Left colon (tissue), 2 donors: ENCODE measurements at regions not wholly inside any gene's neighbourhood (a gene's known extent, or its start where the extent isn't known, plus 50 kb on each side); places are given as distances from the start of the nearest gene placed in this dataset.
"Not testable (repeated sequence)": the region's sequence is repeated elsewhere in the genome, so short reads cannot be mapped to it uniquely, and the experiment has no call there.

Source experiments
- ATAC-seq: fragments of 200-7000 bp; cut with Tn5 transposase; one replicate; pipeline ENCODE4 v1.9.1; 2020; ENCODE audit warnings: mild to moderate bottlenecking, moderate library complexity
- DNase-seq, 2 donors: peaks; one replicate each; pipeline ENCODE4 v3.0.0-alpha.2; 2020
- intact Hi-C, 2 donors: fragments of 100-400 bp; cut with DNase I in 1 of 2; cut with micrococcal nuclease in 1 of 2; formaldehyde crosslinking; loops; one replicate each; pipeline versions ENCODE4 v1.11.2 to v1.14.0; 2022; cut with DNase I, micrococcal nuclease
- donor health status: DM: no; HTN: no; CAD: no.
- donor health status: DM: yes; HTN: yes; CAD: no.

DNA sequence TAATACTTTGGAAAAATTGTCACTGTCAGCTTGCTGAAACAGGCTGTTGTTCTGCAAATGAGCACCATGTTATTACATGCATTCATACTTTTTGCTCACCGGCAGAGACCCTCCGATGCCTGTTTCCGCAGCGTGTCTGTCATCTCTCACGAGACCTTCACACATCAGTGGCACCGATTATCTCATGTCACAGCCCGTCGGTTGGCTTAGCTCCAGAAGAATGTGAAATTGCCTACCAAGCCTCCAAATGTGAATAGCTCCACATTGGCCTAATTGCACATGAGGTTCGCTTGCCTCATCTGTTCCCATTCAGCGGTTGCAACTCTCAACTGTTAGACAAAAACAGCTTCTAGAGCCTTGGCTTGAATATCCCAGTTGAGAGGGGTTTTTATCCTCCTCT lies 233.0 kb downstream of the ACTR3 start:
- intact Hi-C loops: no loop called here
- no peak for DNase-seq
- ATAC-seq: no peak

DNA sequence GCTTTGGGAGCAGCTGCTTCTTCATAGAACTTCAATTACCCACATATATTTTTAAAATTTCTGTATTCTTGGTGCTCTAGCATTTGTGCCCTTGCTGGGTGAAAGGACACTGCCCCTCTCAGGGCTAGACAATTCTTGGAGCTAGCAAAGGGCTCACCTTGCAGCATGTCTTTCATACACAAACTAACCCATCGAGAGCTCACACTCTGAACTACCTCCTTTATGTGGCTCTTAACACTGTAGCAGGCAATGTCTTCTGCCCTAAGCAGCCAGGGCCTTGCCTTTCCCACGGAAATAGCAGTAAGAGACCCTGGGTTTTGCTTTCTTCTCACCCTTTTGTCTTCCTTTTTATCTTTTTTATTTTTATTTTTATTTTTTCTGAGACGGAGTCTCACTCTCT lies 234.0 kb downstream of the ACTR3 start:
- ATAC-seq (no peak), DNase-seq (no peak)
- intact Hi-C loops: no loop called here

DNA sequence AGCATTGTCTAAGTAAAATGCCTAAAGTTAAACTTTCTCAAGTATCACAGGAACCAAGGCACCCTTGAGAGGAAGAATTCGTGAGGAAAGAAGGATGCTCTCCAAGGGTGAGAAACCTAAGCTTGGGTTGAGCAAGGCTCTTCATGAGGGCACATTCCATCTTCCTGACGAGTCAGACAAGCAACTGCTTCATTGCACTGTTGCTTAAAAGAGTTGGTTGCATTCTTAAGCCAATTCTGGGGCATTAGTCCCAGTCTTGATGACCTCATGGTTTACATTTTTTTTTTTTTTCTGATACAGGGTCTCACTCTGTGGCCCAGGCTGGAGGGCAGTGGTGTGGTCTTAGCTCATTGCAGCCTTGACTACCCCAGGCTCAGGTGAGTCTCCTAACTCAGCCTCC lies 237.5 kb downstream of the ACTR3 start:
- intact Hi-C loops: no loop called here
- ATAC-seq (no peak), DNase-seq (no peak)

DNA sequence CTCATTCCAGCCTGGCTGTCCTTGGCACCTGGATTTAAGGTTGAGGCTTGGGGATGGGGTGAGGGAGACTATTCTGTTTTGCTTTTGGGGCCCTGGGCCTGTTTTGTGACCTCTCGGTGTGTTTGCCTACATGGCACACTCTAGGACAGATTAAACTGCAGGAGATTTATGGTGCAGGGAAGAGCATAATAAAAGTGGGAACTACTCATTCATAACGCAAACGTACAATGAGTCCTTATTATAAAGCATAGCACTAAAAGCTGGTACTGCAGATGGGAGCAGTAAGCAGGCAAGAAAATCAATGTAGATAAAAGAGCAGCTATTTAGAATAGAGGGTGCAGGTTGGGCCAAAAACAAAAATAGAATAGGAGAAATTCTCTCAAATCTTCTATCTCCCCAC lies 238.4 kb downstream of the ACTR3 start:
- ATAC-seq: peak; percentile 84
- intact Hi-C loops: no loop called here

DNA sequence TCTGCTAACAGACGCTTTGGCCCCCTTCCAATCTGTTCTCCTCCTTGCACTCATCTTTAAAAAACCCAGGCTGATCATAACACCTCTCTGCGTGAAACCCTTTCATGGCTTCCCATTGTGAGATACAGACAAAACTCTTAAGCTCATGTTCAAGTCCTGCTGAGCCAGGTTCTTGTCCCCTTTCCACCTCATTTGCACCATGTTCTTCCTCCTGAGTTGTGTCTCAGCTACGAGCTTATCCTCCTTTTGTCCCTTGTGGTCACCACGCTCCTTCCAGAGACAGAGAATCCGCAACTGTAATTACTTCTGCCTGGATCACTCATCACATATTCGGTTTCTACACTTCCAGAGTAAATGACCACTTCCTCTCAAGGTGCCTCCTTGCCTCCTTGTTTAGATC lies 238.8 kb downstream of the ACTR3 start:
- ATAC-seq (no peak), DNase-seq (no peak)
- intact Hi-C loops: no loop called here

More for the DNA sequence above, 238.4 kb downstream of the ACTR3 start:
- no peak for DNase-seq

DNA sequence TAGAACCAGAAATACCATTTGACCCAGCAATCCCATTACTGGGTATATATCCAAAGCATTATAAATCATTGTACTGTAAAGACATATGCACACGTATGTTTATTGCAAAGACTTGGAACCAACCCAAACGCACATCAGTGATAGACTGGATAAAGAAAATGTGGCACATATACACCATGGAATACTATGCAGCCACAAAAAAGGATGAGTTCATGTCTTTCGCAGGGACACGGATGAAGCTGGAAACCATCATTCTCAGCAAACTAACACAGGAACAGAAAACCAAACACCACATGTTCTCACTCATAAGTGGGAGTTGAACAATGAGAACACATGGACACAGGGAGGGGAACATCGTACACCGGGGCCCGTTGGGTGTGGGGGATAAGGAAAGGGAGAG lies 242.2 kb downstream of the ACTR3 start:
- ATAC-seq, DNase-seq, intact Hi-C loops: not testable (repeated sequence)

DNA sequence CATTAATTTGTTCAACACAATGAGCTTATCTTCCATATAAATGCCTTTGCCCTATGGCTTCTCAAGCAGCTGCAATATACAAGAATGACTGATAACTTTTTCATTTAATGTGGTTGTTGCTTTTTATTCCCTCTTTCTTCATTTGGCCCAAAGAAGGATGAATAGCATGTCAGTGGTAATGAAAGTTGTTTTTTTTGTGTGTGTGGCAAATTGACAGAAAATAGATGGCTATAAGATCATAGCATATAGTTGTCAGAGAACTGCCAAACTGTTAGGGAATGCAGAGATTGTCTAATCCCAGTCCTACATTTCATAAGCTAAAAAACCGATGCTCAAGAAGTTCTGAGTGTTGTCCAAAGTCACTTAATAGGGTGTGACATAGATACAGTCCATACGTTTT lies 244.3 kb downstream of the ACTR3 start:
- no peak for ATAC-seq
- intact Hi-C loops: no loop called here
- no peak for DNase-seq

DNA sequence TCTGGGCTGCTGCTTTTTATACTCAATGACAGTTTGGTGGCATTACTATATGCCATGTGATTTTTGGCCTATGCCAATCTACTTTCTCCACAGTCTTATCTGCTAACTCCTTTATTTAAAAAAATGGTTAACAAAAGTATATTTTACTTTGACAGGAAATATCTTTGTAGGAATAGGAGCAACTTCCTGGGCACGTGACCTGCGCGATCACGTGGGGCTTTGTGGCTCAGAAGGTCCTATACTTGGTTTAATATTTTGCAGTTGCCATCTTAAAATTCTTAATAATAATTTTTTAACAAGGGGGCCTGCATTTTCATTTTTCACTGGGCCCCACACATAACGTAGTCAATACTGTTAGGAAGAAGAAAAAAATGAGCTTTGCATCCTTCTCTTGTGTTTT lies 249.7 kb downstream of the ACTR3 start:
- DNase-seq (no peak), ATAC-seq (no peak)
- intact Hi-C loops: no loop called here

DNA sequence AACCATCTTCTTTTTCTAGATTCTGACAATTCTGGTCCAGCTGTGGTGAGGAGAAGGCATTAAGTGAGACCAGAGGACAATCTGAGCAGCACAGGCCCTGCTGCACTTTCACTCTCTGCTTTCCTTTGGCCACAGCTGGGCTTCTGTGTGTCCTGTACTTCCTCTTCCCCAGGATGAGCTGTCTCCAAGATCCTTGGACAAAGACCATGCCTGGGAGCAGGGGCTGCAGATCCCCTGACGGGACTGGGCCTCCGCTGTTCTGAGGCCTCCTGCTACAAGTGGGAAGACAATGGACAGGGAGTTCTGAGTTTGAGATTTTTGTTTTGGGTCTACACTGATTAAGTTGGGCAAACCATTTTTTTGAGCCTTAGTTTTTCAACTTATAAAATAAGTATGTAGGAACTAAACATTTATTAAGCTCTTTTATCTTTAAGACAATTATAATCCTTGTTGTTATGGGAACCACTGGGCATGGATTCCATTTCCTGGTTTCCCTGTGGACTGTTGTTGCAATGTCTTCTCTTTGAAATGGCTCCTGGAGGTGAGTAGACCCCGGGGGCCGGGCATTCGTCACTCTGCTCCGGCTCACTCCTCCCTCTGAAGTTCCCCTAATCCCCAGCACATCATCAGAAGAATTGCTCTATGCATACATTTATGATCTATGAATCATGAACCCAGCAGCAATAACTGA lies 266.6 kb downstream of the ACTR3 start:
- intact Hi-C loops: no loop called here
- DNase-seq (no peak), ATAC-seq (no peak)

DNA sequence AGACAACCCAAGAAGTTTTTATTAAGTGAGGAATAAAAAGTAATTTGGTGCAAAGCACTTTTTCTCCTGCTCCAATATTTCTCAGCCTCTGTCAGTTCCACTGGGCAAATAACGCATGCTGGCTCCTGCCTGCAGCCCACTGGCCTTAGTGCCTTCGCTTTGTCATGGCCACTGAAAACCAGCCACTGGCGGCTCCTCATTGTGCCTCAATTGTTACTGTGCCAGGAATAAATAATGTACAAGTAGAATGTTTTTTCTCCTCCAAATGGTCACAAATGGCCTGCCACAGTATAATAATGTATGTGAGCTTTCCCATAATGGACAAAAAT lies 267.1 kb downstream of the ACTR3 start:
- DNase-seq (no peak), ATAC-seq (no peak)
- intact Hi-C loops: no loop called here

DNA sequence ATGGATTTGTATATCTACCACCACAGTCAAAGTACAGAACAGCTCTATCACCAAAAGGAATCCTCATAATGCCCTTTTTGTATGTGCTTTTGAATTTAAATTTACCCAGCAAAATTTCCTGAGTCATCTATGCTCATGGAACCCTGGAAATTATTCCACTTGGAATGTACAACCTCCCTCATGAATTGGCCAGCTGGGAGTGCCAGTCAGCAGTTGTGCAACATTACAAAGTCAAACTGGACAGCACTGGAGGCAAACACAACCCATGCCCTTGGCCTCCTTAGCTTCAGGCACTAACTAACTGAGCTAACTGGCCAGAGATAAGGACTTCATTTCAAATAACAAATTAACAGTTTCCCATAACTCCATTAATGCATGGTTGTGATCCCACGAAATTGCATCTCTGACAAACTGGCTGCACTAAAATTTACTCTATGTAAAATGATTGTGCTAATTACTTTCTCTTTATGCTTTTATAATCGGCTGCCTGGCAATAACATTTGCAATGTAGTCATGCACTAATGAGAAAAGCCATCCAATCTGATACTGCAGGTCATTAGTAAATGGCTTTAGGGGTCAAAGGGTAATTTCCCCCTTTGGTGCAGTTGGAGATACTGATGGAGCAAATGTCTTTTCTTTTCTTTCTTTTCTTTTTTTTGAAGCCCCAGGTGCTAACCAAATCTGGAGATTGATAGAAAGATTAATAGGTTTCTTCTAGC lies 270.5 kb downstream of the ACTR3 start:
- DNase-seq (no peak), ATAC-seq (no peak)
- intact Hi-C loops: no loop called here

DNA sequence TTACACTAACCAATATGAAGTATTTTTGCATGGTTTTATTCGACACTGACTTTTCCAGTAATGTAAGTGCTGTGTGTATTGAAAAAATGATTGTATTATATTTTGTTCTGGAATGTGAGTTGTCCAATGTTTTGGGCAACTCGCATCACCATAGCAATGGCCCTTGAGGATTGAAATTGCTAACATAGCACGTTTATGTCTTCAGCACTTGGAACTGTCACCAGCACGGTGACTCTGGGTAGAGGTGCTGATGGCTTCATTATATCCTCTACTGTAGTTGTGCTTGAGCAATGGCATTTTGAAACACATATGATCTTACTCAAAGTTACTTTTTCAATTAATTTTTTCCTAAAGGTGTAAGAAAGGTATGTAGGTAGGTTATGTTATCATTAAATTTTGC lies 271.5 kb downstream of the ACTR3 start:
- no peak for DNase-seq
- no peak for ATAC-seq
- intact Hi-C loops: no loop called here

DNA sequence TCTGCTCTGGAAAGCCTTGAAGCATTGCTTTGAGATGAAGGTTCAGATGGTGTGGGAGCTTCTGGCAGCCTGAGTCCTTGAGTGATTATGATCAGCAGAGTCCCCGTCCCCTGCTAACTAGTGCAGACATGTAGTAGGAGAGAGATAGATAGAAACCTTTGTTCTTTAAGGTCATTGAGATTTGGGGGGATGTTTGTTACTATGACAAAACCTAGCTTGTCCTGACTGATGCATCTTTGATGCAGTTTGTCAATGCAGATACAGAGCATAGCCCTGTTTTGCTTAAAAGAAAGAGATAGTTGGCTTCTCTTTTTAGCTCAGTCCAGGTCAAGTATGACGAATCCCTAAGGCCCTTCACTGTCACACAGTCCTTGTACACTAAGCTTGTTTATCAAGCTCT lies 274.6 kb upstream of the DPP10 start:
- ATAC-seq (no peak), DNase-seq (no peak)
- intact Hi-C loops: no loop called here

DNA sequence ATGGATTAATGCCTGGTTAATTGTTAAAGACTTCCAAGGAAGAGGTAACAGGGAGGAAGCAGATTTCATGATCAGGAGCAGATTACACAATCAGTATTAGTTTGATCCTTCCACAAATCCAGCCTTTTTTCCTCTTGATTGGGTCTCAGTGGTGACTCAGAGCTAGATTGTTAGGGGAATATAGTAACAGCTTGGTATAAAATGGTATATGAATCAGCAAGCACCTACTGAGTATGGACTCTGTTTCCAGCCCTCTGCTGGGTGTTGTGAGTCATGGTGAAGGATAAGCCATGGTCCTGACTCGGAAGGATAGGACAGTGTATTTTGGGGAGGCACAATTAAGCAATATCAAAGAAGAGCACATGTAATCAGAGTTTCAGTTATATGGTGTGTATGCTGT lies 272.4 kb upstream of the DPP10 start:
- ATAC-seq: no peak
- intact Hi-C loops: no loop called here
- no peak for DNase-seq

DNA sequence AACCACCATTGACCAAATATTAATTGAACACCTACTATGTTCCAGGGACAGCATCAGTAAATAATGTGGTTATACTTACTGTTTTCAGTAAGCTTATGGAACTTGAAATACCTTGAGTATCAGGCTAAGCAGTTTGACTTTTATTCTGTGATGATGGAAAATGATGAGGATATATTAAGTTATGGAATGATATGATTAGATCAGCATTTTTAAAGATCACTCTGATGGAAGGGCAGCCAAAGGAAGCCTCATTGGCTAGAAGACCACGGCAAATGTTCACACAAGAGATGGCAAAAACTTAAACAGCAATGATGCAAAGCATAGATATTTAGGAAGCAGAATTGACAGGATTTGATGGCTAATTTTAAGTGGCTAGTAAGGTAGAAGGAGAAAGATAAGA lies 266.9 kb upstream of the DPP10 start:
- DNase-seq: no peak
- intact Hi-C loops: no loop called here
- ATAC-seq: no peak

DNA sequence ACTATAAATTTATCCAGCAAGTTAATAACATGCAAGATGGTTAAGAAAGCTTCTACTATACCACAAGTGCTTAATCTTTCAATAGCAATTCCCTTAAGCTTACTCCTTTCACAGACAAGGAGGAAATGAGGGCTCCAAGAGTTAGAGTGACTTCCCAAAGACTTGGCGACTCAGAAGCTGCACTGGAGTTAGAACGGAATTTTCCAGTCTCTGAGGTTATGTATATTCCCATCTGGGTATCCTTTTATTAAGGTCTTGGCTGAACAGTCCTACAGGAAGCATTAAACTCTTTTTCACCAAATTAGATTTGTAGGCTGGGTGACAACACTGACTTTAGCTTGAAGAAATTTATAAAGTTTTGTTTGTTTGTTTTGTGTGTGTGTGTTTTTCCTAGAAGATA lies 256.9 kb upstream of the DPP10 start:
- no peak for ATAC-seq
- intact Hi-C loops: no loop called here
- no peak for DNase-seq

DNA sequence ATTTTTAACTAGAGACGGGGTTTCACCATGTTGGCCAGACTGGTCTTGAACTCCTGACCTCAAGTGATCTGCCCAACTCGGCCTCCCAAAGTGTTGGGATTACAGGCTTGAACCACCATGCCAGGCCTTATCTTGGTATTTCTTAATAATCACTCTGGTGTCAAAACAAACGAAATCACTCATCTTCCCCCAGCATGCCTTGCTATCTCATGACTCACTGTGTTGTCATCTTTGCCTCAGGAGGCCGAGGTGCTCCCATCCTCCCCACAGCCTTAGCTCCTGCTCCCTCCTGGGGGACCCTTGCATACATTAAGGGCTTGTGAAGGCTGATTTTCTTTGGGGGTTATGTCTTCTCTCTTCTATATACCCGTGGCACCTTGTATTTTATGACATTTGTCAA lies 250.1 kb upstream of the DPP10 start:
- DNase-seq (no peak), ATAC-seq (no peak)
- intact Hi-C loops: no loop called here

DNA sequence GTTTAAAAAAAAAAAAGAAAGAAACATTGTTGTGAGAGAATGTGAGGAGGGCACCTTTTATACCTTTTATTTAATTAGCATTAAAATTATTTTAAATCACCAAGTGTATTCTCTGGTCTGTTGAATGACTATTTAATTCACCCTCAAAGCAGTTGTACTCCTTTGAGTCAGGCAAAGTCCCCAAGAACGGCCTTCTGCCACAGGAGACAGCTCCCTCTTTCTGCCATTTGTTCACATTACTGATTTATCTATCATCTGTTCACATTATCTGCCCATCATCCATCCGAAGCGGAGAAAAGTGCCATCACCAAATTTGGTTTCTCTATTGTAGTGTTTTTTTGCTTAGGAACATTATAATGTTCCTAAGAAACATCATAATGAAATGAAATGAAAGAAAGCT lies 240.7 kb upstream of the DPP10 start:
- no peak for ATAC-seq
- intact Hi-C loops: loop anchor here in 1 of 2 donors (10.0 kb wide), 1 partner anchor 1393 kb away; no protein-coding TSS in a partner anchor
- no peak for DNase-seq

DNA sequence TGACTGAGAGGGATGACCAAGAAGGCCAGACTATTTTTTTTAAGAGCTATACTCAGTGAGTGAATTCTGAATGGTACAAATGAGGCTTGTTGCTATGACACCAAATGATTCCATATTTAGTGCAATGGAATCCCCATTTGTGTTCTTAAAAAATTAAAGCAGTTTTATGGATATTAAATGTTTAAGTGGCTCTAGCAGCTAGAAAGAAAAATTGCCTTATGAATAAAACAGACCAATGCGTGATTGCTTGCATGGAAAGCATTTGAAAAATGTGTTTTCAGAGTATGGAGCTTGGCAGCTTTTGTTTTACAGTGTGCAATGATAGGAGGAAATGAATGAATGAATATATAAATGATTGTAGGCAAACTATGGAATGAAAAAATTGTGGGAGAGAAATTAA lies 238.8 kb upstream of the DPP10 start:
- ATAC-seq (no peak), DNase-seq (no peak)
- intact Hi-C loops: loop anchor here in 1 of 2 donors (10.0 kb wide), 1 partner anchor 1391 kb away; no protein-coding TSS in a partner anchor

DNA sequence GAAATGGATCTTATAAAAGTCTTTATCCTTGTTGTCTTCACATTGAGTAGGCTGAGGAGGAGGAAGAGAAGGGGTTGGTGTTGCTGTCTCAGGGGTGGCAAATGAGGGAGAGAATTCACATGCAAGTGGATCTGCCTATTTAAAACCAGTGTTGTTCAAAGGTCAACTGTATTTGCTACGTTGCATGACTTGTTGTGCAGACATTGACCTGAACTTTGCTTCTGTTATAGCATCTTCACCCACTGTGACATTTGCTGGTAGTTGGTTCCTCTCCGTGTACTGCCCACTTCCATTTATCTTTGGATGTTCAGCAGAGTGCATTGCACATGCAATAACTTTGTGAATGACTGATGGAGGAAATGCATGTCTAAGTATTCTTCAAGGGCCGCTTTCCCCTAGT lies 228.6 kb upstream of the DPP10 start:
- intact Hi-C loops: no loop called here
- DNase-seq: no peak
- no peak for ATAC-seq

DNA sequence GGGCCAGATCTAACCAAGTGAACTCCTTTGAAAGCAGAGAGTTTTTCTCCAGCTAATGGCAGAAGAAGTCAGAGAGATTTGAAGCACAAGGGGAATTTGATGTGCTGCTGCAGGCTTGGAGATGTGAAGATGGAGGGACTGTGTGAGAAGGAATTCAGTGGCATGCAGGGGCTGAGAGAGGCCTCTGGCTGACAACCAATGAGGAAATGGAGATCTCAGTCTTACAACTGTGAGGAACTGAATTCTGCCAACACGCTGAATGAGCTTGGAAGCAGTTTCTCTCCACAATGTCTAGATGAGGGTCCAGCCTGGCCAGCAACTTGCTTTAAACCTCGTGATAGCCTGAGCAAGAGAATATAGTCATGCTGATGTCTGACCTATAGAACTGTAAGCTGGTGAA lies 224.1 kb upstream of the DPP10 start:
- intact Hi-C loops: no loop called here
- no peak for DNase-seq
- ATAC-seq: no peak
